Astrocyte (in vitro differentiated cells and primary cell): ENCODE measurements at regions not wholly inside any gene's neighbourhood (a gene's known extent, or its start where the extent isn't known, plus 50 kb on each side); places are given as distances from the start of the nearest gene placed in this dataset.

Experiments
- DNase-seq: peaks from one replicate; pipeline ENCODE4 v3.0.0-alpha.2; 2010; ENCODE audit warnings: low read depth
- FAIRE-seq: peaks from 2 replicates; lab custom pipeline; 2011; peaks lifted over from hg19 to GRCh38; lab: Jason Lieb, UNC
- H2AFZ ChIP-seq: 2 replicates; pipeline ENCODE4 v1.6.0; 2012; ENCODE audit warnings: low read depth, low read length, inconsistent platforms
- H3K27ac ChIP-seq: 2 replicates; pipeline ENCODE4 v1.5.1; 2011; ENCODE audit warnings: low read depth, low read length, inconsistent platforms
- H3K27me3 ChIP-seq: 2 replicates; pipeline ENCODE4 v1.6.0; 2011; ENCODE audit warnings: low read length, inconsistent platforms; ENCODE audit not compliant: insufficient read depth
- H3K36me3 ChIP-seq: 2 replicates; pipeline ENCODE4 v1.5.1; 2011; ENCODE audit warnings: low read length, inconsistent platforms; ENCODE audit not compliant: insufficient read depth
- H3K4me1 ChIP-seq: 2 replicates; pipeline ENCODE4 v1.5.1; 2011; ENCODE audit warnings: low read length, inconsistent platforms; ENCODE audit not compliant: insufficient read depth
- H3K4me2 ChIP-seq: 2 replicates; pipeline ENCODE4 v1.6.0; 2012; ENCODE audit warnings: low read length, inconsistent platforms
- H3K4me3 ChIP-seq: 2 replicates; pipeline ENCODE4 v1.5.1; 2011; ENCODE audit warnings: low read depth, mild to moderate bottlenecking, low read length, inconsistent platforms; ENCODE audit not compliant: insufficient read depth
- H3K79me2 ChIP-seq: 2 replicates; pipeline ENCODE4 v1.6.0; 2012; ENCODE audit warnings: mild to moderate bottlenecking, low read length, inconsistent platforms; ENCODE audit not compliant: insufficient read depth
- H3K9ac ChIP-seq: 2 replicates; pipeline ENCODE4 v1.6.0; 2012; ENCODE audit warnings: mild to moderate bottlenecking, low read length, inconsistent platforms
- H3K9me3 ChIP-seq: 2 replicates; pipeline ENCODE4 v1.5.1; 2012; ENCODE audit warnings: low read depth, mild to moderate bottlenecking, low read length, inconsistent platforms; ENCODE audit not compliant: insufficient read depth
- H4K20me1 ChIP-seq: 2 replicates; pipeline ENCODE4 v1.6.0; 2012; ENCODE audit warnings: low read length, inconsistent platforms; ENCODE audit not compliant: insufficient read depth
- H3K27ac Mint-ChIP-seq: one replicate; pipeline ENCODE4 v1.8.0; 2021; ENCODE audit warnings: mild to moderate bottlenecking, mixed read lengths; ENCODE audit not compliant: unreplicated experiment
- H3K27me3 Mint-ChIP-seq: one replicate; pipeline ENCODE4 v1.8.0; 2021; ENCODE audit warnings: low read depth, mixed read lengths; ENCODE audit not compliant: unreplicated experiment
- H3K36me3 Mint-ChIP-seq: one replicate; pipeline ENCODE4 v1.8.0; 2021; ENCODE audit warnings: low read depth, mixed read lengths; ENCODE audit not compliant: unreplicated experiment
- H3K4me1 Mint-ChIP-seq: one replicate; pipeline ENCODE4 v1.8.0; 2021; ENCODE audit warnings: low read depth, mixed read lengths; ENCODE audit not compliant: unreplicated experiment
- H3K4me3 Mint-ChIP-seq: one replicate; pipeline ENCODE4 v1.8.0; 2021; ENCODE audit warnings: mild to moderate bottlenecking, moderate library complexity, mixed read lengths; ENCODE audit not compliant: unreplicated experiment
- H3K9me3 Mint-ChIP-seq: one replicate; pipeline ENCODE4 v1.8.0; 2021; ENCODE audit warnings: mild to moderate bottlenecking, mixed read lengths; ENCODE audit not compliant: unreplicated experiment
- EZH2 ChIP-seq: IDR thresholded peaks from 2 replicates; pipeline ENCODE4 v1.6.1; 2012; ENCODE audit warnings: mild to moderate bottlenecking, low read length, inconsistent platforms; ENCODE audit not compliant: insufficient read depth
- TF ChIP-seq, protein P1 (sequence below): IDR thresholded peaks from 2 replicates; pipeline ENCODE4 v1.5.1; 2011; ENCODE audit warnings: low read depth, mild to moderate bottlenecking, inconsistent platforms, low read length, moderate library complexity; ENCODE audit not compliant: insufficient read depth

- Histone ChIP-seq H3K4me2 (no peak overlapping the region), H3K27ac (no peak overlapping the region), H3K9ac (no peak overlapping the region), H3K36me3 (no peaks in the 10 kb centered on the region), H3K9me3 (no peaks in the 10 kb centered on the region), H3K4me3 (no peak overlapping the region), H3K4me1 (peaks cover 4% of the 10 kb centered on the region), H3K27me3 (peaks cover 4% of the 10 kb centered on the region), H4K20me1 (no peaks in the 10 kb centered on the region), H3K79me2 (no peaks in the 10 kb centered on the region), H2AFZ (no peak overlapping the region)
- H3K27me3 Mint-ChIP-seq, result peaks cover 5% of the 10 kb centered on the region
- H3K27ac Mint-ChIP-seq, result no peak overlapping the region
- FAIRE-seq, result no peak
- H3K4me1 Mint-ChIP-seq, result peaks cover 20% of the 10 kb centered on the region
- no peak overlapping the region for H3K4me3 Mint-ChIP-seq
- peaks cover 5% of the 10 kb centered on the region for H3K9me3 Mint-ChIP-seq
- no peaks in the 10 kb centered on the region for H3K36me3 Mint-ChIP-seq
- TF ChIP-seq, protein P1, sequence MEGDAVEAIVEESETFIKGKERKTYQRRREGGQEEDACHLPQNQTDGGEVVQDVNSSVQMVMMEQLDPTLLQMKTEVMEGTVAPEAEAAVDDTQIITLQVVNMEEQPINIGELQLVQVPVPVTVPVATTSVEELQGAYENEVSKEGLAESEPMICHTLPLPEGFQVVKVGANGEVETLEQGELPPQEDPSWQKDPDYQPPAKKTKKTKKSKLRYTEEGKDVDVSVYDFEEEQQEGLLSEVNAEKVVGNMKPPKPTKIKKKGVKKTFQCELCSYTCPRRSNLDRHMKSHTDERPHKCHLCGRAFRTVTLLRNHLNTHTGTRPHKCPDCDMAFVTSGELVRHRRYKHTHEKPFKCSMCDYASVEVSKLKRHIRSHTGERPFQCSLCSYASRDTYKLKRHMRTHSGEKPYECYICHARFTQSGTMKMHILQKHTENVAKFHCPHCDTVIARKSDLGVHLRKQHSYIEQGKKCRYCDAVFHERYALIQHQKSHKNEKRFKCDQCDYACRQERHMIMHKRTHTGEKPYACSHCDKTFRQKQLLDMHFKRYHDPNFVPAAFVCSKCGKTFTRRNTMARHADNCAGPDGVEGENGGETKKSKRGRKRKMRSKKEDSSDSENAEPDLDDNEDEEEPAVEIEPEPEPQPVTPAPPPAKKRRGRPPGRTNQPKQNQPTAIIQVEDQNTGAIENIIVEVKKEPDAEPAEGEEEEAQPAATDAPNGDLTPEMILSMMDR, result no peak
- TF ChIP-seq EZH2, result no peak
- DNase-seq, result no peak
Observed at GRCh38 chr12:5192726-5193125, 149.0 kb downstream of the KCNA5 start.

- H3K27ac Mint-ChIP-seq, result no peak overlapping the region
- peaks cover 4% of the 10 kb centered on the region for H3K4me1 ChIP-seq
- peaks cover 26% of the 10 kb centered on the region for H3K4me1 Mint-ChIP-seq
- no peak overlapping the region for H3K27ac ChIP-seq
- no peak overlapping the region for H3K4me3 ChIP-seq
- no peak overlapping the region for H3K4me3 Mint-ChIP-seq
- H3K9me3 ChIP-seq, result no peaks in the 10 kb centered on the region
- TF ChIP-seq EZH2, result no peak
- TF ChIP-seq, protein P1, result no peak
- H3K36me3 ChIP-seq, result no peaks in the 10 kb centered on the region
- H3K27me3 ChIP-seq, result peaks cover 4% of the 10 kb centered on the region
- no peaks in the 10 kb centered on the region for H4K20me1 ChIP-seq
- no peak overlapping the region for H3K9ac ChIP-seq
- peaks cover 1% of the 10 kb centered on the region for H3K9me3 Mint-ChIP-seq
- H3K27me3 Mint-ChIP-seq, result peaks cover 11% of the 10 kb centered on the region
- no peak overlapping the region for H3K4me2 ChIP-seq
- H3K36me3 Mint-ChIP-seq, result no peaks in the 10 kb centered on the region
- H2AFZ ChIP-seq, result no peak overlapping the region
- FAIRE-seq, result no peak
- no peaks in the 10 kb centered on the region for H3K79me2 ChIP-seq
- DNase-seq, result no peak
Observed at GRCh38 chr12:5194306-5194705, 150.6 kb downstream of the KCNA5 start.

- FAIRE-seq (no peak), DNase-seq (no peak)
- H3K4me1 Mint-ChIP-seq, result peaks cover 30% of the 10 kb centered on the region
- no peaks in the 10 kb centered on the region for H4K20me1 ChIP-seq
- H3K27ac Mint-ChIP-seq, result no peak overlapping the region
- no peaks in the 10 kb centered on the region for H3K36me3 ChIP-seq
- no peaks in the 10 kb centered on the region for H3K36me3 Mint-ChIP-seq
- H3K27ac ChIP-seq, result no peak overlapping the region
- no peak overlapping the region for H3K4me2 ChIP-seq
- peaks cover 4% of the 10 kb centered on the region for H3K4me1 ChIP-seq
- H3K9ac ChIP-seq, result no peak overlapping the region
- no peaks in the 10 kb centered on the region for H3K79me2 ChIP-seq
- no peak overlapping the region for H3K4me3 Mint-ChIP-seq
- TF ChIP-seq, protein P1, result no peak
- TF ChIP-seq EZH2, result no peak
- no peak overlapping the region for H3K4me3 ChIP-seq
- H3K27me3 Mint-ChIP-seq, result peaks cover 20% of the 10 kb centered on the region
- H3K9me3 Mint-ChIP-seq, result no peaks in the 10 kb centered on the region
- no peak overlapping the region for H2AFZ ChIP-seq
- H3K9me3 ChIP-seq, result no peaks in the 10 kb centered on the region
- peaks cover 4% of the 10 kb centered on the region for H3K27me3 ChIP-seq
Observed at GRCh38 chr12:5195244-5195643, 151.6 kb downstream of the KCNA5 start.
